SHP77 (cell line): ENCODE measurements at regions not wholly inside any gene's neighbourhood (a gene's known extent, or its start where the extent isn't known, plus 50 kb on each side); places are given as distances from the start of the nearest gene placed in this dataset.

Source experiments
- DNase-seq, 2 experiments: peaks; one replicate each; lab custom pipeline; 2025; lab: John Stamatoyannopoulos, UW

DNA sequence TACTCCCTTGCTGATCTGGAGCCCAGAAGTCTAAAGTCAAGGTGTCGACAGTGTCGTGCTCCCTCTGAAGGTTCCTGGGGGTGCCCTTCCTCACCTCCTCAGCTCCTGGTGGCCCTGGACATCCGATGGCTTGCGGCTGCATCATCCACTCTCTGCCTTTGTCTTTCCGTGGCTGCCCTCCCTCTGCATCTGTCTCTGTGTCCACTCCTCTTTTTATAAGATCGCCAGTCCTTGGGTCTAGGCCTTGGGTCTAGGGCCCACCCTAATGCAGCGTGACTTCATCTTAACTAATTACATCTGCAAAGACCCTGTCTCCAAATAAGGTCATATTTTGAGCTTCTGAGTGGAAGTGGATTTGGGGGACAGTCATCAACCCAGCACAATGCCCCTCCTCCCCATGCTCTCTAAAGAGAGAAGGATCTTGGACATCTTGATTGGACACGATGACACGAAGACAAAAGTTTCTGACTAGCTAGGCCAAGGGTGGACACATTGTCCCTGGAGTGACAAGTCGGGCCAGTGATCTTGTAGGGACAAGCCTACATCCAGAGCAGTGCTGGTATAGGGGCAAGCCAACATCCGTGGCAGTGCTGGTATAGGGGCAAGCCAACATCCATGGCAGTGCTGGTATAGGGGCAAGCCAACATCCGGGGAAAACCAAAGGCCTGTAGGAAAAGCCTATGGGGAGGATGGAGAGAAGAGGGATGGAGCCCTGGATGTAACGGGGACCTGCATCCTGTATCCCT, 93.9 kb upstream of the DIO3 start:
- DNase-seq, result no peak

DNA sequence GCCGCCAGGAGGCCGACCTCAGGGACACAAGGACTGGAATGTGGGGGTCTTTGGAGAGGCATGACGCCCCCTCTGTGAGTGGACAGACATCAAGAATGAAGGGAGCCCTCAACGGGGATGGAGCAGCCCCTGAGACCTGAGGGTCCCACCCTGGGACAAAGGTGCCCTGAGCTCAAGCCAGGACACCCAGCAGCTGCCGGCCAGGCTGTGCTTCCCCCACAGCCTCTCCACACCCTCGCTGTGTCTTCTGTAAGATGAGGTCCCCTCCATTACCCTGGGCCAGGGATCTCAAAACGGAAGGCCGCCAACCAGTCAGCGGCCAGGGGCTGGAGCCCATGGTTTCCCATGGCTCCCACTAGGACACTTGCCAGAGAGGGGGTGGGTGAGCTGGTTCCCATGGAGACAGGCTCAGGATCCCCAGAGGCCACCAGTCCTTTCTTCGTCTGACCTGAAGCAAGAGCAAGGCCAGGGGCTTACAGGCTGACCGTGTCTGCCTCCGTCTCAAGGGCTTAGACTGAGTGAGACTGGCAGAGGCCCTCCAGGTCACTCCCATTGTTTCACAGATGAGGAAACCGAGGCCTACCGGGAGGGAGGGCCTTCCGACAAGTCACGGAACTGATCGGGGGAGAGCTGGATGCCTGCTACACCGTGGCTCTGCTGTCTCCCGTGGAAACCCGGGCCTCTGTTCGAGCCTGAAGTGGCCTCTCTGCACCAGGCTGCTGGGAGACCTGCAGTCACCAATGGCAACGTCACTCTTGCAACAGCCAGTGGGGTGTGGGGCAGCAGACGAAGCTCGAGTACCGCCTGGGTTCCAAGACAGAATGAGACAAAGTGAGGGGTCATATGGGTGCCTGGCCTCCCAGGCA, 91.7 kb upstream of the DIO3 start:
- no peak for DNase-seq

DNA sequence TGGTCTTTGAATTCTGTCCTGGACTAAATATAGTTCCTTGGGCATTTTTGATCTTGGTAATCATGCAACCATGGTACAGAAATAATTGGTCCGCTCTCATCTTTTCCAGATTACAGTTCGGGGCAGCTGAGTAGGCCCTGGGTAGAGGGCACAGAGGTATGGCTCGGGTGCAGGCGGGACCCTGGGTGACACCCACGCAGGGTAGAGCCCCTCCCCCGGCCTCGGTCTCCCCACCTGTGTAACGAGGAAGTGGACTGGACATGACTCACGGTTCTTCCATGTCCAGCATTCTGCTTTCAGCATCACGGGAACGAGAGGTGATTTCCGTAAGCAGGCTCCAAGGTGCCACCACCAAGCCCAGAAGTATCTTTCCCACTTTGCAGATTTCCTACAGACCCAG, 91.0 kb upstream of the DIO3 start:
- DNase-seq, result no peak

DNA sequence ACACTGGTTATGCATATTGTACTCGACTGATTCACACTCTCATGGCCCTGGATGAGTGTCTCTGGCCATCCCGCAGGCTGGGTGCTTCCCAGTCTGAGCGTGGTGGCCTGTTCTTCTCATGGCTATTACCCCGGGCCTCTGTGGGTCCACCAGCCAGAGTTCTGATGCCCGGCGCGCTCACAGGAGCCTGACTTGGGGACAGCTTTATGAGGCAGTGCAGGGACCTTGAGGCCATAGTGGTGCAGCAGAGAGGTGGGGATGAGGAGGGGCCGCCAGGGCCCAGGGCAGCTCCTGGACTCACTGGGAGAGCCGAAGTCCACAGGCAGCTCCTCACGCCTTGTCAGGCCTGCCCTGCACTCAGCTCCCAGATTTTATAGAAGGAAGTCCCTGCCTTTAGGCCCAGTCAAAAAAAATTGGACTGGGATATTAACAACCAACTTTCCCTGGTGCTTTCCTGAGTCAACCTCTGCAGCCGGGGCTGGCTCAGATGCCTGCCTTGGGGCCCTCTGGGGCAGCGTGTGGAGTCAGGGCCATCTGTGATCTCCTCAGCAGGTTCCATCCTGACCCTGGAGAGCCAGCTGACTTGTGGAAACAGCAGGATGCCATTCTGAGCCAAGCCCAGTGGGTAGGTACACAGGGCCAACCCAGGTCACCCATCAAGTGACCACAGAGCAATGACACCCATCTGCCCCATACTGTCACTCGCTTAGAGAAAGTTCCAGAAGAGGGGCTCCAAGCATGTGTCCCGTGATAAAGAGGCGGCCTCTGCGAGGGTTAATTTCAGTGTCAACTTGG, 89.4 kb upstream of the DIO3 start:
- DNase-seq, result no peak

DNA sequence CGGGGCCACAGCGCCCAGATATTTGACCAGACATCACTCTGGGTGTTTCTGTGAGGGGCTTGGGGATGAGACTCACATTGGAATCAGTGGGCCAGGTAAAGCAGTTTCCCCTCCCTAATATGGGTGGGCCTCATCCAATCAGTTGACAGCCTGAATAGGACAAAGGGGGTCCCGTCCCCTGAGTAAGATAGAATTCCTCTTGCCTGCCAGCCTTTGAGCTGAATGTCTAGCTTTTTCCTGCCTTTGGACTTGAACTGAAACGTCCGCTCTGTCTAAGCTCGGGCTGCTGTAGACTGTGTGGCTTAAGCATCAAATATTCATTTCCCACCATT, 88.8 kb upstream of the DIO3 start:
- DNase-seq, result no peak

DNA sequence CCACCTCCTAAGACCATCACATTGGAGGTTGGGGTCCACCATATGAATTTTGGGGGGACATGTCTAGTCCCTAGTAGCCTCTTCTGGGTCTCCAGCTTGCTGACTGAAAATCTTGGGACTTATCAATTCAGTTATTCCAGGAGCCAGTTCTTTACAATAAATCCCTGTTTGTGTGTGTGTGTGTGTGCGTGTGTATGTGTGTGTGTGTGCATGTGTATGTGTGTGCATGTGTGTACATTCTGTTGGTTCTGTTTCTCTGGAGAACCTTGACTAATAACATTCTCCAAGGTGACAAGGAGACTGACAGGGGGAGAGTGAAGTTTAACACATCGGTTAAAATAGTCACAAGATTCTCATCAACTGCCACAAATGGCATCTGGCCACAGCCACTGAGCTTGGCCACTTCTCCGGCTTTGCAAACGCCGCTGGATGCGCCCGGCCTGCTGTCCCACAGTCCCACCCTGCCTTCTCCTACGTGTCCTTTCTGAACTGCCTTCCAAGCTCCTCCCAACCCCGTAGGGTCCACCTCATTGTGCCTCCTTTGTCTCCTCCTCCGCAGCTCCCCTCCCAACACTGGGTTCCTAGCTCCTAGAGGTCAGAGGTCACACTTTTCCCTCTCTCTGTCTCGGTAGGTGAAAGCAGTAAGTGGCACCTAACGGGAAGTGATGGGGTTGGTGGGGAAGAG, 88.1 kb upstream of the DIO3 start:
- no peak for DNase-seq

DNA sequence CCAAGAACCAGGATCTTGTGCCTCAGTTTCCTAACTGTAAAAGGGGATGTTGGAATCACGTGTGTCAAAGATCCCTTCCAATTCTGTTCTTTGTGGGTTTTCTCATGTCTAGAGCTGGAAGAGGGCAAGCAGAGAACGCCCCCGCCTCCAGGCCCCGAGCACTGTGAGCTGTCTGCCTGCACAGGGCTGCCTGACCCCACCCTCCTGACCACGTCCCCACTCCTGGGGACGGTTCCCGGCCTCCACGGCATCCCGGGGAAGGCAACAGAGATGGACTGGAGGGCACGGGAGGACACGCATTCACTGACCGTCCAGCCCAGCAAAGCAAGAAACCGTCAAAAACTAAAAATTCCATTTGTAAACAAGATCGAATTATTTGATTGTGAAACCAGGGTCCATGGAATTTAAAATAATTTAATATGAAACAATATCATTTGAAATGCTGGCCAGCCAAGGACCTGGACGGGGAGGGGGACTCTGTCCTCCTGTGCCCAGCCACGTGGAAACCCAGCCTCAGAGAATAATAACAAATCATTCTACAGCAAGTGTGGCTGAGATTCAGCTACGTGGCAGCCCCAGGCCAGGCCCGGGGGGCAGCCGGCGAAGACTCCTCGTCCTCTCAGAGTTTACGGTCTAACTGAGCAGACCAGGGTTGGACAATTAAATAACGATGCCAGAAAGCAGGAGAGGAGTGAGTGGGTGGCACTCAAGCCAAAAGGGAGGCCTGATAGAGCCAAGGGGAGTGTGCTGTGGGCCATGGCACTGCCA, 87.3 kb upstream of the DIO3 start:
- no peak for DNase-seq

DNA sequence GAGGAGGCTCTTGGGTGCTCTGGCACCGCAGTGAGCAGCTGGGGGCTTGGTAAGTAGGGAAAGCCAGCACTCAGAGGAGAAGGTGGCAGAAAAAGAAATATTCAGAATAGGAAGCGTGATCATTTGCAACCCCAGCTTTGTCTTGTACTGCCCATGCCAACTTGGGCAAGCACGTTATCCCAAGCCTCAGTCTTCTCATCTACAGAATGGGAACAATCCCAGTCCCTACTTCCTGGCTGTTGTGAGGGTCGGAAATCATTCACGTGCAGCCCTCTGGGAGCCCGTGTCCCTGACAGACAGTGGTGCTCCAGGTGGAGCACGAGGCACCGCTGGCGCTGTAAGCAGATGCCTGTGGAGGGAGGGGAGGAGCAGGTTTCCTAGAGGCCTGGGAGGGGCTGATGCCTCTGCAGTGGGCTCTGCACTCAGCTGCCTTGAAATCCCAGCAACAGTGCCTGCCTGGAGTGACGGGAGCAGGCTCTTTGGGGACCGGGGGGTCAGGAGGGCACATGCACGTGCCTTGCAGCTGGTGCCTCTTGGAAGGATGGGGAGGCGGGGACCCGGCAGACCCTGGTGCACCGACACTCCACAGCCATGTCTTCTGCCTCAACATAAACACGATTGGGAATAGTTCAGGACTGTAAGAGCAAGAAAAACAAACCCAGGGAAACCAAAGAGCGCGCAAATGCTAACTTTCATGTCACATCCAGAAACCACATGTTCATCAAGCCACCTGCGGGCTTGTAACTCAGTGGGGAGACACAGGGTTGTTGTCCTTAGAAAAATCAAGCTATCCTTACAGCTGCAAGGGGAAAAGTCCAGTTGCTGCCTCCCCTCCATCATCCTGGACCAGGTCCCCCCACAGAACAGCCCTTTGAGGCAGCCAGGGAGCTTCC, 86.5 kb upstream of the DIO3 start:
- DNase-seq, result no peak

DNA sequence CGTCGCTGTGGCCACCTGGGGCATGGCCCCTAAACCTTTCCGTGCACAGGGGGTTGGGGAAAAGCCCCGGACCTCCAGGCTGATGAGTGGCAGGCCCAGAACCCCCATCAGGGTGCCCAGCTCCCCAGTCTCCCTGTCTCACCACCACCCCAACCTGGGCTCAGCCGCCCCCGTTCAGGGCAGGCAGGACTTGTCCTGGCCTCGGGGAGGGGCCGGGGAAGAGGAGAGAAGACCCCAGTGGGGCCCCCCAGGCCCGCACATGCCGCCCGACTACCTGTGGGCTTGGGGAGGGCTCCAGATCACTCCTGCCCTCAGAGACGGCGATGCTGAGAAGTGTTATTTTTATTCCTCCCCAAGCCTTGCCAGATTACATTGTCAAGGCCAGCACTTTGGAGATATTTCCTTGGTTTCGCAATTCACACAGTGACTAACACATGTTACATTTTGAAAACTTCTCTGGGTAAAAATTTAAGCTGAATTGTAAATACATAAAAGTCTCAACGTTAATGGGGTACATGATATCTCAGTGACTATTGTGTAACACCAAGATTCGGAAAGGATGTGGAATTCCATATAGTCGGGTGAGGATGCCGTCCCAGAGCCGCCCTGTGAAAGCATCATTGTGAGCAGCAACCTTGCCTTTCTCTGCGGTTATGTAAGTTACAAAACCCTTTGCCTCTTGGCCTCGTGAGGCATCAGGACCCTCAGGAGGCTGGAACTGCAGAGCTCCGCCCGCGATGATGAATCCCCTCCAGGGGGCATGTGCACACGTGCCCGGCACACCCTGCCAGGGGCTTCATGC, 85.6 kb upstream of the DIO3 start:
- DNase-seq, result no peak

DNA sequence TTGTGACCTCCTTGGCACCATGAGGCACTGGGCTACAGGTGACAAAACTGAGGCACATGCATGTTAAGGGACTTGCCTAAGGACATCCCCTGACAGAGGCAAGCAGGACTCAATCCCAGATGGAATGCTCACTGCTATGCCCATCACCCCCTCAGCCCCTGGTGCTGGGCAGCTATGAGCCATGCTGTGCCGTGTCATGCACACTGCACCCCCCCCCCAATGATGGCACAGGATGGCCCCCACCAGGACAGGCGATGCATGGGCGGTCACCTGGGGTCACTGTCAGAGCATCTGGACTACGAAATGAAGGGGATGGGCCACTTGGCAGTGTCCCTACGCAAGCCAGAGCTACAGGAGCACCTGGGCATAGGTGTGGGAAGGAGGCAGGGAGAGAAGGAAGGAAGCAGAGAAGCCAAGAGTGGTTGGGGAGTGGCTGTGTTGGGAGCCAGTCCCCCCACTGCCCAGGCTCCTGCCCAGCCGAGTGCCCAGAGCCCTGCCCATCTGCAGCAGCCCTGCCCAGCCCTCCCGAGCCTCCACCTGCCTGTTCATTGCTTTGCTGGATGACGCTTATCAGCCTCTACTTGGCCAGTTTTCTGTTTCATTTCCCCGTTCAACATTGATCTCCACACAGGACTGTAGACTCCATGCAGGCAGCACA, 84.9 kb upstream of the DIO3 start:
- DNase-seq, result no peak

DNA sequence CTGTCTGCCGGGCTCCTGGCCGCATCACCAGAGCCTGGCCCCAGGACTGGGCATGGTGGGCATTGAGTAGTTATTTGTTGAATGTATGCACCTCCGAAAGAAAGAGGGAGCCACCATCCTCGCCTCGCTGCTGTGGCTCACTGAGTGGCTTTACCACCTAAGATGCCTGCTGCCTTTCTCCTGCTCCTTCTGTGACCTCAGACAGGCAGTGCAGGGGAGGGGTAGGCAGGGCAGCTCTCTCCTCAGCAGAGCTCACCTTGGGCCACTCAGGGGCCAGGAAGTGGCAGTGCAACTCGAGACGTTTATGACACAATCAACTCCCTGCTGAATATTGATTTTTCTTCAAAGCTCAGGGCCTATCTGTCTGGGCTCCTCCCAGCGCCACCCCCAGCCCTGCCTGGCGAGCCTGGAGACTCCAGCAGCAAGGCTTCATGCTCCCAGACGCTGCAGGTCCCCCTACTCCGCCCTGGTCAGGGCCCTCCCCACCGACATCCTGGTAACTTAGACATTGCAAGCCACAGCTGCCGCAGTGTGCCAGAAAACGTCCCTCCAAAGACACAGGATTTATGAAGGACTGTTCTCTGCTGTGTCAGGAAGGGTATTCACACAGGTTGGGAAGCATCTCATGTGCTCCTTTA, 84.3 kb upstream of the DIO3 start:
- DNase-seq, result peak; percentile 9 to 17

DNA sequence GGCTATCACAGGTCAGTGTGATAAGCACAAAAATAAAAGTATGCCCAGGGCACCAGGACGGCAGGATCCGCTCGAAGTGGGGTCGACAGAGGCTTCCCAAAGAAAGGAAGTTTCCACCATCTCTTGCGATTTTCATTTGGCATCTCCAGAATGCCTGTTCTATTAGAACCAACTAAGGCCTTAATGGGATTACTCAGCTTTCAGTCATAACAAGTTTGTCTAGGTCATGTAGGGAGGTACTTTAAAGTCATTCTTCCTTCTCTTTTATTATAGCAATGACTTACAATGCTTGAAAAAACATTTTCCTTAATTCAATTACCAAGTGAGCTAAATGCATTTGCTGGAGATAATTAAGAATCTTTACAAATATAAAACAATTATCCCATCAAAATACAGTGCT, 83.6 kb upstream of the DIO3 start:
- no peak for DNase-seq

DNA sequence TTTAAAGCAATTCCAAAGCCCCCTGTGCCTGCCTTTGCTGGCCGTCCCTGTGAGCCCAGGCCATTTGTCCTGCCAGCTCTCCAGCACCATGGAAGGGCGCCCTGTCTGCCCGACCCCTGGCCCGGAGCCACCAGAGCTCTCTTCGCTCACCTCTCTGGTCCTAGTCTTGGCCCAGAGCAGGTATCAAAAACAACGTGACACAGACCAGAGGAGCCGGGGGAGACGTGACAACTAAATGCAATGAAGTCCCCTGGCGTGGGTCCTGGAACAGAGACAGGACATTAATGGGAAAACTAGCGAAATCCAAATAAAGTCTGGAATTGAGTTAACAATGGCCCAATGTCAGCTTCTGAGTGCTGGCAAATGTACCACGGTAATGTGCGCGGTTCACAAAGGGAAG, 83.2 kb upstream of the DIO3 start:
- DNase-seq, result no peak

DNA sequence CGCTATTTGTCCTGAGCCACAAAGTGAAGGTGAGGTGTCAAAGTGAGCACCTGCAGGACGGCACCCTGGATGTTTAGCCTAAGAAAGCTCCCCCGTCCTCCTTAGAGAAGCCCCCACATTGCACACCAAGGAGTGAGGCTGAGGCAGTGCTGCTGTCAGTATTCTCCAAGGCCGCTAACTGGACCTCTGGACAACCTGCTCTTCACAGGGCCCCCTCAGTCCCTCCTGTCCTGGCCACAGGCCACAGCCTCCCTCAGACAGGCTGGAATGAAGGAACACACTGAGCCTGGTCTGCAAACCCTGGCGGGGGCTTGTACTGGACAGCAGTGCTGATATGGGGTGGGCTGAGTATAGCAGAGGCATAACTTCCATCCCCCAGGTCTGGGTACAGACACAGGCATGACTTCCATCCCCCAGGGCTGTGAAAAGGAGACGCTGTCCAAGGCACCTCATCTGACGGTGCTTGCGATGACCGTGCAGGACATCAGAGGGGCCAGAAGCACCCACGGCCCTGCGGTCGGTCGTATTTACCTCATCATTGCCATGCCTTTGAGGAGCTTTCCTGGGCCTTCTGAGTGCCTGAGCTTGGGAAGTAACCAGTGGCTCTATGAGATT, 82.4 kb upstream of the DIO3 start:
- DNase-seq, result no peak

DNA sequence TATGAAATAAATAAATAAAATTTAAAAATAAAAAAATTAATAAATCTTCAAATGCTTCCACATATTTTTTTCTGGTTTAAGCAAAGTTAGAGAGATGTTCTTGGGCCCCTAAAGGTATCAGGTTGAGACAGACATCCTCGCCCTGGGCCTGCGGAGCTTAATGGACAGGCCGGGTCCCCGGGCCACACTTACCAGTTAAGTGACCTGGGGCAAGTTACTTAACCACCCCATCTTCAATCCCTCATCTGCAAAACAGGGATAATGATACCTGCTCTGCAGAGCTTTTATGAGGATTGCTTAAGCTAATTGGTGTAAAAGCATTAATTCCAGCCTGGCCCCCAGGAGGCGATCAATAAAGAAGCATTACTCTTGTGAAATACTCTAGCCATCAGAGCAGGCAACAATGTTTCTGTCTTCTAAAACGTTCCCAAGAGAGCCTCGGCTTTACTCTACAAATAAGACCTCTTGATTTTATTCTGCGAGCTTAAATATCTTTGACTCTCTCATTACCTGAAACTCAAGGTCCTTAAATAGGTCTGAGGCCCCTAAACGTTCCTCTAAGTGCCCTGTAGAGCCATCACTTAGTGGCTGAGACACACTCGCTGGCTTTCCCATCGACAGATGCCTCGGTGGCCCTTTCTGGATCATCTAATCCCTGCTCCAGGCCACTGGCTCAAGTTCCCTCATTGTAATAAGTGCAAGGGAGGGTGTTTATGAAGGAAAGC, 81.1 kb upstream of the DIO3 start:
- DNase-seq, result no peak

DNA sequence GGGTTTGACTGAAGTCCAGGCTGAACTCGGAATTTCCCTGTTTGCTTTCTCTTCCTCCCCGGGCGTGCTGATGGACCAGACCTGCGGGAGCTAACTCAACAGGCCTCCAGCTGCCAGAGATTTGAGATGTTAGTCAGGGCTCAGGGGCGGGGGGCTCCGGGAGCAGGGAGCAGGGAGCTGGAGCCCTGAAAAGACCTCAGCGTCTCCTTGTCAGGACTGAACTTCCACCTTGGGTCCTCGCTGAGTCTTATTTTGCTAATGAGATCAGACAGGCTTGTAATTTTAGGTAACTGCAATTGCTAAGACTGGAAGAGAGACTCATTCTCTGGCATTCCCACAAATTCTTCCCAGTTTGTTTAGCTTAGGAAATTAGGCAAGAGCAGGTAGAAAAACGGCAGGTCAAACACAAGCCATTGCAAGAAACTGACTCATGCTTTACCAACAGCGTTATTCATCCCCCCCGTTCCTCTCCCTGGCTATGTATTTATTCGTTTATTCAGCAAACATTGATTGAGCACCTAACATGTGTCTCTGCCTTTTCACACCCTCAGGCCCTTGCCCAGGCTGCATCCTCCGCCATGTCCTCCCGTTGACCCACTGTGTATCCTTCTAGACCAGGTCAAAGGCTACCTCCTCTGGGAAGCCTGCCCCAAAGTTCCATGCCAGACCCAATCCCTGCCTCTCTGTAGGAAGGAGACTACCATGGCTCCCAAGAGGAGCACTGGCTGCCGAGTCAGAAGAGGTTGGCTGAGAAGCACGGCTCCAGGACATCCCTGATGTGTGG, 80.4 kb upstream of the DIO3 start:
- no peak for DNase-seq

DNA sequence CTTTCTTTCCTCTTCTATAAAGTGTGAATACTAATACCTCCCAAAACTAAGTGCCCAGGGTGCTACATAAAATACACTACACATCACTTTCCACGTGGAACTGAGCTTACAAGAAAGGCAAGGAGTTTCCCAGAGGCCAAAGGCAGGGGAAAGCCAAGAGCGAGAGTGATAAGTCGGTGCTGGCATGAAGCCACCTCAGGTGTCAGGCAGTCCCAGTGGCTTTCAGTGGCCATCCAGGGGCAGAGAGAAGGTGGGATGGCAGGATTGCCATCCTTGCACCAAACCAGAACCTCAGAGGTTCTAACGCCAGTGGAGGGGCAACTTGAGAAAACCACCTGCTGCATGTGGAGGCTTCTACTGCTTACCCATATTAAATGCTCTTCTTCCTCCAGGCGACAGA, 79.7 kb upstream of the DIO3 start:
- DNase-seq, result no peak
